Stimulated activated CD4-positive, alpha-beta T cell treated with anti-CD3 and anti-CD28 coated beads, Interleukin-1b, Interleukin-23, amount 100 ng/mL, for 48 hours (primary cell): ENCODE measurements at regions not wholly inside any gene's neighbourhood (a gene's known extent, or its start where the extent isn't known, plus 50 kb on each side); places are given as distances from the start of the nearest gene placed in this dataset.

ENCODE experiments used
- DNase-seq: peaks from one replicate; pipeline ENCODE4 v3.0.0-alpha.2; 2020

GRCh38 chr5:93273176-93273575 lies 307.8 kb downstream of the NR2F1-AS1 start:
- DNase-seq, result no peak

- no peak for DNase-seq
Measured at GRCh38 chr5:93272108-93272507, 308.9 kb downstream of the NR2F1-AS1 start.

- no peak for DNase-seq
Measured at GRCh38 chr5:93267736-93268135, 313.3 kb downstream of the NR2F1-AS1 start.

GRCh38 chr5:93267276-93267675 lies 313.7 kb downstream of the NR2F1-AS1 start:
- no peak for DNase-seq

- DNase-seq, result no peak
Measured at GRCh38 chr5:93257616-93258015, 323.4 kb downstream of the NR2F1-AS1 start.

GRCh38 chr5:93255796-93256195 lies 325.2 kb downstream of the NR2F1-AS1 start:
- DNase-seq, result no peak

GRCh38 chr5:93252165-93252564 lies 328.9 kb downstream of the NR2F1-AS1 start:
- DNase-seq, result no peak

GRCh38 chr5:93251347-93251746 lies 329.7 kb downstream of the NR2F1-AS1 start:
- DNase-seq, result no peak

- no peak for DNase-seq
Measured at GRCh38 chr5:93250424-93250823, 330.6 kb downstream of the NR2F1-AS1 start.

GRCh38 chr5:93249651-93250289 lies 331.2 kb downstream of the NR2F1-AS1 start:
- DNase-seq, result no peak

- no peak for DNase-seq
Measured at GRCh38 chr5:93247105-93247504, 333.9 kb downstream of the NR2F1-AS1 start.

- DNase-seq, result no peak
Measured at GRCh38 chr5:93246090-93246855, 334.7 kb downstream of the NR2F1-AS1 start.

- no peak for DNase-seq
Measured at GRCh38 chr5:93245226-93245625, 335.8 kb downstream of the NR2F1-AS1 start.

GRCh38 chr5:93243481-93243880 lies 337.5 kb downstream of the NR2F1-AS1 start:
- DNase-seq, result no peak

- DNase-seq, result no peak
Measured at GRCh38 chr5:93240228-93240834, 340.7 kb downstream of the NR2F1-AS1 start.

- DNase-seq, result no peak
Measured at GRCh38 chr5:93236807-93237421, 344.1 kb downstream of the NR2F1-AS1 start.

GRCh38 chr5:93235761-93236160 lies 345.3 kb downstream of the NR2F1-AS1 start:
- no peak for DNase-seq

- no peak for DNase-seq
Measured at GRCh38 chr5:93226202-93226735, 354.8 kb downstream of the NR2F1-AS1 start.

GRCh38 chr5:93225748-93226147 lies 355.3 kb downstream of the NR2F1-AS1 start:
- DNase-seq, result no peak

GRCh38 chr5:93224624-93225023 lies 356.4 kb downstream of the NR2F1-AS1 start:
- DNase-seq, result no peak

- DNase-seq, result no peak
Measured at GRCh38 chr5:93221773-93222172, 359.2 kb downstream of the NR2F1-AS1 start.

- DNase-seq, result no peak
Measured at GRCh38 chr5:93220431-93220830, 360.6 kb downstream of the NR2F1-AS1 start.

- no peak for DNase-seq
Measured at GRCh38 chr5:93219641-93220145, 361.3 kb downstream of the NR2F1-AS1 start.
